ENCODE measurements at regions not wholly inside any gene's neighbourhood (a gene's known extent, or its start where the extent isn't known, plus 50 kb on each side); places are given as distances from the start of the nearest gene placed in this dataset.

DNA sequence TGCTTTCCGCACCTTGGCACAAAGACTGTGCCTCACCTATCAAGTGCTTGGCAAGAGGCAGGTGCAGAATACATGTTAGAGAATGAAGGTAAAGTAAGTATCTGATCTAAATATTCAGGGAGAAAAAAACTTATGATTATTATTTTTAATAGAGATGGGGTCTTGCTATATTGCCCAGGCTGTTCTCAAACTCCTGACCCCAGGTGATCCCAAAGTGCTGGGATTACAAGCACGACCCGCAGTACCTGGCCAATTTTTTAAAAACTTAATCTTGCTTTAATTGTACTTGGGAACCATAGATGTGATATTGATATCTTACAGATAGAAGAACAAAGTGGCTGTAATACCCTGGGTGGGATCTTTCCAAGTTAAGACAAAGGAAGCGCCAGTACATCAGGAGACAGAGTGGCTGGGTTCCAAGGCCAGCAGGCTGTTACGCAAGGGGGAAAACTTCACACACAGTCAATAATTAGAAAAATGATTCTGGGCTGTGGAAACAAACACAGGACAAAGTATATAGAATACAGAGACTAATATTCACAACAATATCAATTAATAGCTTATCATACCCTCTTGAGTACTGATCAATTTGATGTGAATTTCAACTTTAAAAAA is 58.6 kb upstream of the ATP1A1 start:
- H2AFZ ChIP-seq (ENCODE audit: low read length), result no peak overlapping the region
- TF ChIP-seq, protein P1, sequence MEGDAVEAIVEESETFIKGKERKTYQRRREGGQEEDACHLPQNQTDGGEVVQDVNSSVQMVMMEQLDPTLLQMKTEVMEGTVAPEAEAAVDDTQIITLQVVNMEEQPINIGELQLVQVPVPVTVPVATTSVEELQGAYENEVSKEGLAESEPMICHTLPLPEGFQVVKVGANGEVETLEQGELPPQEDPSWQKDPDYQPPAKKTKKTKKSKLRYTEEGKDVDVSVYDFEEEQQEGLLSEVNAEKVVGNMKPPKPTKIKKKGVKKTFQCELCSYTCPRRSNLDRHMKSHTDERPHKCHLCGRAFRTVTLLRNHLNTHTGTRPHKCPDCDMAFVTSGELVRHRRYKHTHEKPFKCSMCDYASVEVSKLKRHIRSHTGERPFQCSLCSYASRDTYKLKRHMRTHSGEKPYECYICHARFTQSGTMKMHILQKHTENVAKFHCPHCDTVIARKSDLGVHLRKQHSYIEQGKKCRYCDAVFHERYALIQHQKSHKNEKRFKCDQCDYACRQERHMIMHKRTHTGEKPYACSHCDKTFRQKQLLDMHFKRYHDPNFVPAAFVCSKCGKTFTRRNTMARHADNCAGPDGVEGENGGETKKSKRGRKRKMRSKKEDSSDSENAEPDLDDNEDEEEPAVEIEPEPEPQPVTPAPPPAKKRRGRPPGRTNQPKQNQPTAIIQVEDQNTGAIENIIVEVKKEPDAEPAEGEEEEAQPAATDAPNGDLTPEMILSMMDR (conservative IDR thresholded peaks at IDR 0.05), result no peak
- H3K79me1 ChIP-seq (ENCODE audit: insufficient read depth, low read depth, low read length, poor library complexity, severe bottlenecking), result no peaks in the 10 kb centered on the region
- Mint-ChIP-seq H3K27me3 (ENCODE audit: low read depth) (peaks cover 1% of the 10 kb centered on the region; the same call in 1 of the 2 replicates), H3K9me3 (no peaks in the 10 kb centered on the region), H3K36me3 (ENCODE audit: insufficient read depth in 1 of 3, low read depth in 3 of 3) (no peaks in the 10 kb centered on the region), H3K4me3 (no peak overlapping the region), H3K27ac (no peak overlapping the region), H3K4me1 (peaks cover 22 to 26% of the 10 kb centered on the region in 2 experiments)
- no peaks in the 10 kb centered on the region for H3K9me3 ChIP-seq (ENCODE audit: control insufficient read depth, low read depth, low read length)
- no peak overlapping the region for H2AK5ac ChIP-seq (ENCODE audit: insufficient read length, low read length)
- H3K27ac ChIP-seq (ENCODE audit: insufficient read length, low read depth, low read length), result no peak overlapping the region
- H2BK12ac ChIP-seq (ENCODE audit: insufficient read length, low read depth, low read length), result no peak overlapping the region
- H3T11ph ChIP-seq (ENCODE audit: low read length), result no peak overlapping the region
- no peak overlapping the region for H3K9ac ChIP-seq (ENCODE audit: extremely low read depth, insufficient read length, low read length)
- H3K4ac ChIP-seq (ENCODE audit: low read depth, low read length), result no peak overlapping the region
- no CpG with 5 or more reads among the region's 5 CpGs for WGBS (ENCODE audit: extremely low coverage, insufficient read length, low lambda C conversion rate)
- no peak overlapping the region for H2BK20ac ChIP-seq (ENCODE audit: low read depth, low read length, poor library complexity, severe bottlenecking)
- no peak overlapping the region for H3K18ac ChIP-seq (ENCODE audit: insufficient read length, low read depth, low read length)
- no peaks in the 10 kb centered on the region for H3K79me2 ChIP-seq (ENCODE audit: insufficient read depth, low read length)
- H3K4me2 ChIP-seq (ENCODE audit: insufficient read depth, insufficient read length, low read length), result no peak overlapping the region
- H3K23ac ChIP-seq (ENCODE audit: insufficient read length, low read depth, low read length), result no peak overlapping the region
- DNase-seq, result no peak
- H2BK120ac ChIP-seq (ENCODE audit: low read depth, low read length, poor library complexity, severe bottlenecking), result no peak overlapping the region
- H4K8ac ChIP-seq (replicated peaks; ENCODE audit: insufficient read length, low read depth, low read length), result no peak overlapping the region
- no peak overlapping the region for H3K14ac ChIP-seq (ENCODE audit: insufficient read depth, low read length)
- no peaks in the 10 kb centered on the region for H3K27me3 ChIP-seq (ENCODE audit: insufficient read depth, low read length)
- no peaks in the 10 kb centered on the region for H4K20me1 ChIP-seq (ENCODE audit: control insufficient read depth, insufficient read depth, insufficient read length)
- no peak overlapping the region for H2BK5ac ChIP-seq (ENCODE audit: insufficient read length, low read length)
- H3K23me2 ChIP-seq (ENCODE audit: insufficient read length, low read depth, low read length, poor library complexity, severe bottlenecking), result no peaks in the 10 kb centered on the region
- H4K5ac ChIP-seq (ENCODE audit: insufficient read length, low read depth, low read length), result no peak overlapping the region
- H3K4me1 ChIP-seq (ENCODE audit: insufficient read depth, low read length), result peaks cover 4% of the 10 kb centered on the region; the same call in 1 of the 2 replicates
- no peak overlapping the region for H2BK15ac ChIP-seq (ENCODE audit: low read depth, low read length)
- no peak overlapping the region for H3K56ac ChIP-seq (ENCODE audit: insufficient read length, low read depth, low read length)
- H4K91ac ChIP-seq (ENCODE audit: insufficient read length, low read depth, low read length), result no peak overlapping the region
